A172 (cell line): ENCODE measurements at regions not wholly inside any gene's neighbourhood (a gene's known extent, or its start where the extent isn't known, plus 50 kb on each side); places are given as distances from the start of the nearest gene placed in this dataset.
"Not testable (repeated sequence)": the region's sequence is repeated elsewhere in the genome, so short reads cannot be mapped to it uniquely, and the experiment has no call there.

ENCODE experiments used
- DNase-seq: peaks from one replicate; pipeline ENCODE4 v3.0.0-alpha.2; 2015; ENCODE audit warnings: low spot score

GRCh38 chr2:57296795-57297517, 749.6 kb upstream of the VRK2 start:
- peak; percentile 31 for DNase-seq

DNA sequence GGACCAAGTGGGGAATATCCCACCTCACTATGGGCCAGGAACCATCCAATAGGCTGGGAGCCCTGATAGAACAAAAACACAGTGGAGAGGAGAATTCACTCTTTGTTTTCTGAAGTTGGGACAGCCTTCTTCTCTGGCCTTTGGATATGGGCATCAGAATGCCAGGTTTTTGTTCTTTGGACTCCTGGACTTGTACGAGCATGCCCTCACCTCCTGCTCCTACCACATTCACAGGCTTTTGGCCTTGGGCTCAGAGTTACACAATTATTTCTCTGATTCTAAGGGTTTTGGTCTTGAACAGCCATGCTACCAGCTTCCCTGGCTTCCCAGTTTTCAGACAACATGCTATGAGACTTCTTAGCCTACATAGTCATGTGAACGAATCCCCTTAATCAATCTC, 732.9 kb upstream of the VRK2 start:
- no peak for DNase-seq

DNA sequence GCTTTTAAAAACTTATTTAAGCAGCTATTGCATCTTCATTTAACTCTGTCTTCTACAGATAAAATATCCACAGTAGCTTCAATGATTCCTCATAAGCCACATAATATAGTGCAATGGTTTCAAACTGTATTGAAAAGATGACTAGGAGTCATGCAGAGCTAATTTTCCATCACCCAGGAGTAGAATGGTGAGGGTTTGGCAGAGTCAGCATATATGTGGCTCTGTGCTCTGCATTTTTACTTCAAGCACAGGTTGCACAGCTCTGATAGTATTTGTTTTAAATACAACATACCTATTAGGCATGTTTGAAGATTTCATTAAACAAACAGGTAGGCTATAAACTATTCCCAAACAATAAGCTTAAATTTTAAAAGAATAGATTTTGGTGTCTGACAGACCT, 731.9 kb upstream of the VRK2 start:
- no peak for DNase-seq

DNA sequence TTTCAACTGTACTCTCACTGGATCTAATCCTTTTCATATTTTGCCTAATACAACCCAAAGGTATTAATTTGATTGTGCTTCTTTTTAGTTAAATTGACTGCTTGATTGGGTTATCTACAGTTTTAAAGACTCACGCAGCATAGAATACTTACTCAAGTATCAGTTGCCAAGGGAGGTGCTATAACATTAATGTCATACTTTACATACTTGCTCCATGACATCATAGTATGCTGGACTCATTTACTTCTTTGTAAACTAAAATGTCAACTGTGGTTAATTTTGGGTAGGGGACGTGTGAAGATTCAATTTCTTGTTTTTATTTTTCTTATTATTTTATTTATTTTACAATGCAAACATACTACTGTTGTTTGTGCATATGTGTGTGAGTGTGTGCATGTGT, 716.2 kb upstream of the VRK2 start:
- DNase-seq, result peak; percentile 57

DNA sequence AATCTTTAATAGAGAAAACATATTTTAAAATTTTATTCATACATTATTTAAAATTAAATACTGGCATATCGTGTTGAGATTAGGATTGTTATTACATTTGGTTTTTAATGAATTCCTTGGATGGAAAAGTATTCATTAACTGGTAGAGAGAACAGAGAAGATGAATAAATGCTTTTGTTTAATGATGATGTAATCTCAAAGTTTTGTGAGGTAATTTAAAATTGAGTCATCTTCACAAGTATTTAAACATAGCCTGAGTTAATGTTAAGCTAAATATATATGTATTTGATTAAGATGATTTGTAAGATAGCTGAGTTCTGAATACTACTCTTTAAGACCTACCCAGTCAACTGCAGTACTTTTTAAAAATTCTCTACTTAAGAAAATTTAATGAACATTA, 713.4 kb upstream of the VRK2 start:
- DNase-seq, result no peak

DNA sequence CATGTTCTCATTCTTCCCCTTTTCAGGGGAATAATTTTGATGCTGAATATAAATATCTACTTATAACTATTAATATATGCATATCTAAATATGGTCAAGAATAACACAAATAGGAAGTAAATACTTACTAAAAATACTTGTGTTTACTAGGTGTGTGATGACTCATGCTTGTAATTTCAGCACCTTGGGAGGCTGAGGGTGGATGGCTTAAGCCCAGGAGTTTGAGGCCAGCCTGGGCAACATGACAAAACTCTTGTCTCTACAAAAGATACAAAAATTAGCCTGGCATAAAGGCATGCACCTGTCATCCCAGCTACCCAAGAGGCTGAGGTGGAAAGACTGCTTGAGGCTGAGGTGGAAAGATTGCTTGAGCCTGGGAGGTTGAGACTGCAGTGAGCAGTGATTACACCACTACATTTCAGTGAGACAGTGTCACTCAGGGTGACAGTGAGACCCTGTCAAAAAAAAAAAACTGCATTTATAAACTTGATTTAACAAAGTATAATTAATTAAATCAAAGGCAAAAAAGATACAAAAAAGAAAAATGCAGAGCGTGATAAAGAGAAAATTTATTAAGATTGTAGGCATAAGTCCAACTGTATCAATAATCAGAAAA, 703.1 kb upstream of the VRK2 start:
- DNase-seq, result no peak

DNA sequence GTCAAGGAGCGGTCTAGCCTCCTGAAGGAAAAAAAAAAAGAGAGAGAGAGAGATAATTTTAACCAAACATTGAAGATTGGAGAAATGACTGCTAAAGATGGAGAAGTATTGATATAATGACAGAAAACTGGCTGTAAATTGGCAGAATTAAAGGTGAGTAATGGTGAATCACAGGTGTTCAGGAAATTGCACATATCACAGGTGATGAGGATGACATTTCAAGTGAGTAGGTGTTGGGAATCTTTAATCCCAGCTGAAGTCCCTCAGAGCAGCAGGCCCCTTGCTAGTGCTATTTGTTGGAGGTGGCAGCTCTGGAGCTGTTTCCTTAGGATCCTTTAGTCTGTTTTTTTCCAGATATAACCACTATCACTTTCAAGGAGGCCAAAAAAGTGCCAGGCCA, 678.4 kb upstream of the VRK2 start:
- no peak for DNase-seq

DNA sequence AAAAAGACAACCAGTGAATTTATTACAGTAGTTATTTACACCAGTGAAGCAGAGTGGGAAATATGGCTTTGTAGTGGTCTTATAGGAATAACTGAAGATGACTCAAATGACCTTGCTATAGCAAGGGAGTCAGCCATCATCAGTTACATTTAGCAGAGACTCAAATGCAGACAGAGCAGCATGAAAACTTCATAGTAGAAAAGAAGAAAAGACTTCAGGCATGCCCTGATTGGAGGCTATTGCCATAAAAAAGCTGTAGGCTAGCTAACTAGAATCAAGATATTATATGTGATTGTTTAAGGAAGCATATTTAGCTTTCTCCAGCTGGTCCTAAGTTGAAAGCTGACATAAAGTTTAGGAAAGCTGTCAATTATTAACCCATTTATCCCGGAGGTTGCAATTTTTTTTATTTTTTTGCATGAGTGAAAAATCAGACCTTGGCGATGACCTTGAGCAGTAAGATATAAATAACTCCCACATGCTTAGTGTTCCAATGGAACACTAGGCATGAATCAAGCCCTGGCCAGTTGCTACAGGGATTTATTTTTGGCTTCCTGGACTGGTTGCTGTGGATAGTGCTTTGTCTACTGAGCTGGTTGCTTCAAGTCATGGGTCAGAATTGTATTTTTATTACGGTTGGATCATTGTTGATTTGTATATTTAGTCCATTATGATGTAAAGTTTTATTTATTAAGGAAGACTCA, 675.6 kb upstream of the VRK2 start:
- DNase-seq, result peak; percentile 25

DNA sequence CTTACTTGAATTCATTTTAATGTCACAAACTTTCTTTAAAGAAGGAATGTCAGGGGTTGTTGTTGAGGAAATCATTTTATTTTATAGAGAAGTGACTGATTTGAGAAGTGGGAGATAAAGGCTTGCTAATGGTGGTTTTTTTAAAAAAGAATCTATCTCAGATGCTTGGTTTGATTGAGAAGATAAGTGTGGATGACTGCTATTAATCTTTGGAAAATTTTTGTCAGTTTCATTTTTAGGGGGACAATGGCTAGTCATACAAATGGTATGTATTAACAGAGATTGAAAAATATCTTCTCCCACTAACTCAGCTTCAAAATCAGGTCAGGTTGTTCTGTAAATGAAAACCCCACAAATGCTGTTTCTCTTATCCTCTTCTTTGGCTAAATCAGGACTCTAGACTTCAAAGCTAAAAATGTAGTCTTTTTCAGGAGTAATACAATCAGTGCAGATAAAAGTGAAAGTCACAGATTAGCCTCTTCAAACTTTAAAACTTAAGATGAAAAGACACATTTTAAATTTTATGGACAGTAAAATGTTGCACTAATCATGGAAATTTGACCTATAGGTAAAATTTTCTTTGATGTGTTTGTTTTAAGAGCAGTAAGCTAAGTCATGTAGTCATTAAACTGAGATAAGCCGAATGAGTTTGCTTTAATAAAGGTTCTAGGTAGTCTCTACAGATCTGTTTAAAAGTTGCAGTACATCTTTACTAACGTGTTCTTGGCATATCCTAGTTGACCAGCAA, 674.2 kb upstream of the VRK2 start:
- DNase-seq, result no peak

DNA sequence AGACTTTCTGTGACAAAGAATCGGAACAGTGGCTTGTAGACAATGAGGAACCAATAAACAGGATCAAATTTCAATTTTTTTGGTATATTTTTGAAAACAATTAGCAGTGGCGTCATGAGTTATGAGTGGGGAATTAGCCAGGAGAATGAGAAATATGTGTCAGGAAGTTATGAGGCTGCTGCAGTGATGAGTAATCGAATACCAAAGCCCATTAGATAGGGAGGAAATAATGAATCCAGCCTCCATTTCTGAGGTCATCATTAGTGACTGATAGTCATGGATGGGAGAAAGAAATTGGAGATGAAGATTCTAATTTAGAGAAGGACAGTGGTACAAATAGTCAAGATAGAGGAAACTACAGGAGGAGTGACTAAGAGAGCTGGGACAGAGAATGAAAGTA, 673.1 kb upstream of the VRK2 start:
- peak; percentile 79 for DNase-seq

GRCh38 chr2:57376985-57377384, 669.6 kb upstream of the VRK2 start:
- peak; percentile 35 for DNase-seq

DNA sequence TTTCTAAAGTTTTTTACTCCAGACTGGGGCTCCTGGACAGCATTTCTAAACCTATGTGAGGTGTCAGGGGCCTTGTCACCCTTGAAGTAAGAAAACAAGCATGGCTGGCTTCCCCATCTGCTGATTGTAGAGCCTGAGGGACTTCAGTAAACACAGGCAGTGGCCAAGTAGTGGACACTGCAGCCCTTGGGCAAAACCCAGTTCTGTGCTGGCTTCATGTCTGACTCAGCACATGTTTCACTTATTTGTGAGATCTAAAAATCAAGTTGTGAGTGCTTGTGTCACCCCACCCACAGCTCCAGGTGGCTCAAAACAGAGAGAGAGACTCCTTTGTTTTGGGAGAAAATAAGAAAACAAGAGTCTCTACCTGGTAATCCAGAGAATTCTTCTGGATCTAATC, 660.3 kb upstream of the VRK2 start:
- no peak for DNase-seq

GRCh38 chr2:57396355-57397098, 650.1 kb upstream of the VRK2 start:
- no peak for DNase-seq

- DNase-seq, result no peak
These were observed 648.9 kb upstream of the VRK2 start for GRCh38 chr2:57397550-57398360.

- no peak for DNase-seq
These were observed 647.5 kb upstream of the VRK2 start for GRCh38 chr2:57399057-57399456.

DNA sequence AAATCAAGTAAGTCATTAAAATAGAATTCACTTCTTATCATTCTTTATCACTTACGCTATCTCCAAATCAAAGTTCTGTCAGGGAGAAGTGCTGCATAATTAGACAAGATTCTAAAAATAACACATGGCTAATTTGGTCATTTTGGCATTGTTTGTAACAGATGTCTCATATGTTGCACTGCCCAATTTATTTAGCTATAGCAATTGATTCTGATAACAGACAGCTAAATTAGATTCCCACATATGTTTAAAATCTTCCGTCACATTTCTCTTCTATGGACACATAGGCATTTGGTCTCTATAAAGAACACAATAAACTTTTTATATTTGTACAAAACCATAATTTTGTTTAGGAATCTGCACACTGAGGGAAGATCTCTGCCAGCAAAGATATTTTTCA, 644.5 kb upstream of the VRK2 start:
- no peak for DNase-seq

DNA sequence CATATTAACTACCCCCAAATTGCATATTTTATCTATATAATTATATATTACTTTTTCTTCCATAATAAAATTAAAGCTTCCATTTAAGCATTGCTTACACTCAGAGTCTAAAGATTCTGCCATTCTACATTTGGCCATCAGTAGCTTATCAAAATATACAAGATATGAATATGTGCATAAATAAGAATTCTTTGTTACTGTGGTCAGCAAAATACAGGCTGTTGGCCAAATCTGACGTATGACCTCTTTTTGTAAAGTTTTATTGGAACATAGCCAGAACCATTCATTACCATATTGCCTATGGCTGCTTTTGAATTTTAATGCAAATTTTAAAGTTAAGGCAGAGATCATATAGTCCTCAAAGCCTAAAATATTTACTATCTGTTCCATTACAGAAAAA, 643.9 kb upstream of the VRK2 start:
- no peak for DNase-seq

GRCh38 chr2:57407772-57408201, 638.8 kb upstream of the VRK2 start:
- no peak for DNase-seq

DNA sequence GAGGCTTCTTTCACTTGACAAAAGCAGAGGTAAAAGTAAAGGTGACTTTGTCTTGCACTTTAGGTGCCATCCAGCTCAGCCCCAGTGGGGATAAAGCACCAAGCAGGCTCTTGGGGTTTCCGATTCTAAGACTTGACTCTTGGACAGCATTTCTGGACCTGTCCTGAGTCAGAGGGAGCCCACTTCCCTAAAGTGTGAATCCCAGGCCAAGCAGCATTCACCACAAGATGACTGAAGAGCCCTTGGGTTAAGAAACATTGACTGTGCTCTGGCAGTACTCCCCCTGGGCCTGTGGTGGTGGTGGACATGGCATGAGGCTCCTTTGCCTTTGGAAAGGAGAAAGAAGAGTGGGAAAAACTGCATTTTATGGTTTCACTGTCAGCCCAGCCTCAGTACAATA, 638.0 kb upstream of the VRK2 start:
- no peak for DNase-seq

- no peak for DNase-seq
These were observed 629.6 kb upstream of the VRK2 start for GRCh38 chr2:57417007-57417406.

GRCh38 chr2:57418859-57419346, 627.7 kb upstream of the VRK2 start:
- DNase-seq, result not testable (repeated sequence)
